Liver (tissue), 3 donors: ENCODE measurements at regions not wholly inside any gene's neighbourhood (a gene's known extent, or its start where the extent isn't known, plus 50 kb on each side); places are given as distances from the start of the nearest gene placed in this dataset.

Experiments used
- CTCF ChIP-seq: fragments of 150-350 bp; IDR thresholded peaks from 2 replicates; pipeline ENCODE4 v1.5.1; 2017; ENCODE audit warnings: improper control_type of control experiment, low read depth, low read length; ENCODE audit not compliant: missing input control
- EGR1 ChIP-seq, 2 donors: IDR thresholded peaks; 2 replicates each; pipeline ENCODE4 v1.6.1; 2016 to 2018; ENCODE audit warnings: antibody characterized with exemption in 2 of 2, low read depth in 2 of 2
- HNF4G ChIP-seq: IDR thresholded peaks from 2 replicates; pipeline ENCODE4 v1.6.1; 2016; ENCODE audit warnings: antibody characterized with exemption
- TAF1 ChIP-seq: conservative IDR thresholded peaks from 2 replicates; pipeline ENCODE4 v1.6.1; 2016; ENCODE audit warnings: antibody characterized with exemption, mild to moderate bottlenecking
- TF ChIP-seq, protein P1 (sequence below): IDR thresholded peaks from 2 replicates; pipeline ENCODE4 v1.6.1; 2016; ENCODE audit warnings: antibody characterized with exemption
- donor health status: healthy.
- donor health status: healthy.

DNA sequence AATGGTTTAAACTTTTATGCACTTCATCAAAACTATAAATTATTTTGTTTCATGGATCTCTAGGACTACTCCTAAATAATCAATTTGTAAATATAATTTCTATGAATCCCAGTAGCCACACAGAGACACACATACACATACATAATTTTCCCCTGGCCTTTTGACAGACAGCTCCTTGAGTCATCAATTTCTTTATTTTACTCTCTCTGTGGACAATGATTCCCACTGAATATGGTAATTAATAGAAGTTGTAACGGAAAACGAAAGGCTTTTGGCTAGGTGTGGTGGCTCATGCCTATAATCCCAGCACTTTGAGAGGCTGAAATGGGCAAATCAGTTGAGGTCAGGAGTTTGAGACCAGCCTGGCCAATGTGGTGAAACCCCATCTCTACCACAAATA is 235.1 kb downstream of the EPHA4 start:
- no peak for TF ChIP-seq CTCF
- no peak for TF ChIP-seq TAF1
- TF ChIP-seq EGR1 (IDR thresholded peaks at IDR 0.05; ENCODE audit: low read depth in 2 of 2): no peak
- no peak for TF ChIP-seq HNF4G
- TF ChIP-seq, protein P1, sequence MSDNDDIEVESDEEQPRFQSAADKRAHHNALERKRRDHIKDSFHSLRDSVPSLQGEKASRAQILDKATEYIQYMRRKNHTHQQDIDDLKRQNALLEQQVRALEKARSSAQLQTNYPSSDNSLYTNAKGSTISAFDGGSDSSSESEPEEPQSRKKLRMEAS: no peak
